GM12878 (cell line): ENCODE measurements at regions not wholly inside any gene's neighbourhood (a gene's known extent, or its start where the extent isn't known, plus 50 kb on each side); places are given as distances from the start of the nearest gene placed in this dataset.

Source experiments
- ATAC-seq: fragments of 200-7000 bp; cut with Tn5 transposase; 3 replicates; pipeline ENCODE4 v1.9.1; 2020; ENCODE audit warnings: mild to moderate bottlenecking, moderate library complexity
- BruUV-seq: library from RNA; stranded (reverse); fragments of 400-500 nt; replicated peaks from 2 replicates; lab custom pipeline; 2021; lab: Mats Ljungman, UMichigan
- CTCF ChIA-PET: fragments of 300-600 bp; sonication (Branson Sonifier 250); formaldehyde crosslinking; extraction: SDS; loops from one replicate; lab custom pipeline; 2021; ENCODE audit warnings: inconsistent platforms; lab: Yijun Ruan, JAX
- POLR2A ChIA-PET: fragments of 350-600 bp; formaldehyde crosslinking; extraction: SDS; loops from one replicate; lab custom pipeline; 2021; ENCODE audit warnings: inconsistent platforms; lab: Charles Lee
- RAD21 ChIA-PET: fragments of 300-600 bp; sonication (Branson Sonifier 250); formaldehyde crosslinking; loops from one replicate; lab custom pipeline; 2023; ENCODE audit warnings: antibody characterized with exemption; ENCODE audit not compliant: unreplicated experiment; lab: Charles Lee
- SMC1A ChIA-PET: fragments of 300-600 bp; sonication (Branson Sonifier 250); formaldehyde crosslinking; loops from one replicate; lab custom pipeline; 2023; ENCODE audit not compliant: unreplicated experiment, uncharacterized antibody; lab: Charles Lee
- DNase-seq: peaks from one replicate; pipeline ENCODE4 v3.0.0-alpha.2; 2011; ENCODE audit warnings: low read depth, low spot score
- FAIRE-seq: peaks from 3 replicates; lab custom pipeline; 2011; peaks lifted over from hg19 to GRCh38; lab: Jason Lieb, UNC
- H2AFZ ChIP-seq: 2 replicates; pipeline ENCODE4 v1.6.0; 2011; ENCODE audit warnings: low read depth, low read length, control low read depth; ENCODE audit not compliant: control insufficient read depth
- H3K27ac ChIP-seq: 2 replicates; pipeline ENCODE4 v1.5.1; 2011; ENCODE audit warnings: control low read depth; ENCODE audit not compliant: control insufficient read depth, insufficient read depth
- H3K27me3 ChIP-seq, 2 experiments: replicated peaks in 1 of 2; 2 replicates each; pipeline versions ENCODE4 v1.6.0 to v1.6.1; 2011; ENCODE audit warnings: low read length in 1 of 2; ENCODE audit not compliant: control insufficient read depth in 2 of 2, insufficient read depth in 2 of 2
- H3K36me3 ChIP-seq, 2 experiments: 2 replicates each; pipeline ENCODE4 v1.5.1; 2011; ENCODE audit warnings: low read length in 1 of 2; ENCODE audit not compliant: control insufficient read depth in 2 of 2, insufficient read depth in 2 of 2
- H3K4me1 ChIP-seq: 2 replicates; pipeline ENCODE4 v1.6.1; 2011; ENCODE audit warnings: mild to moderate bottlenecking, low read length, moderate library complexity, mixed read lengths; ENCODE audit not compliant: control insufficient read depth, insufficient read depth
- H3K4me2 ChIP-seq: 2 replicates; pipeline ENCODE4 v1.6.0; 2011; ENCODE audit warnings: control low read depth; ENCODE audit not compliant: control insufficient read depth, insufficient read depth
- H3K4me3 ChIP-seq: fragments of 200-600 bp; sonication (generic); 2 replicates; pipeline ENCODE4 v1.5.1; 2016
- H3K79me2 ChIP-seq: 2 replicates; pipeline ENCODE4 v1.6.0; 2011; ENCODE audit warnings: low read length; ENCODE audit not compliant: control insufficient read depth, insufficient read depth
- H3K9ac ChIP-seq: 2 replicates; pipeline ENCODE4 v1.8.0; 2011; ENCODE audit warnings: low read length, control low read depth, mixed read lengths; ENCODE audit not compliant: control insufficient read depth, insufficient read depth
- H3K9me3 ChIP-seq: replicated peaks from 3 replicates; pipeline ENCODE4 v1.5.1; 2011; ENCODE audit warnings: mild to moderate bottlenecking, low read length; ENCODE audit not compliant: control insufficient read depth, insufficient read depth
- H4K20me1 ChIP-seq: 2 replicates; pipeline ENCODE4 v1.6.0; 2011; ENCODE audit not compliant: control insufficient read depth, insufficient read depth
- CBX3 ChIP-seq: fragments of 200-600 bp; sonication (generic); IDR thresholded peaks from 2 replicates; pipeline ENCODE4 v1.6.1; 2016; ENCODE audit warnings: low read depth, borderline replicate concordance
- CHD2 ChIP-seq: IDR thresholded peaks from 2 replicates; pipeline ENCODE4 v1.6.1; 2011; ENCODE audit warnings: low read depth, low read length, improper control_type of control experiment, borderline replicate concordance
- E2F4 ChIP-seq: IDR thresholded peaks from 2 replicates; pipeline ENCODE4 v1.6.1; 2012; ENCODE audit warnings: low read depth, low read length, improper control_type of control experiment
- ESRRA ChIP-seq: IDR thresholded peaks from 2 replicates; pipeline ENCODE4 v1.6.1; 2012; ENCODE audit warnings: mild to moderate bottlenecking, low read length, improper control_type of control experiment
- ETV6 ChIP-seq, 2 experiments: fragments of 450-650 bp in 1 of 2; IDR thresholded peaks in 1 of 2; conservative IDR thresholded peaks in 1 of 2; 2 replicates each; pipeline ENCODE4 v1.6.1; 2014; ENCODE audit warnings: antibody characterized with exemption in 1 of 2, borderline replicate concordance in 1 of 2, low read depth in 1 of 2, mild to moderate bottlenecking in 1 of 2, moderate library complexity in 1 of 2
- EZH2 ChIP-seq: IDR thresholded peaks from 2 replicates; pipeline ENCODE4 v1.6.1; 2012; ENCODE audit warnings: low read depth, mild to moderate bottlenecking, control low read depth, inconsistent platforms, low read length, borderline replicate concordance; ENCODE audit not compliant: control insufficient read depth
- FOXM1 ChIP-seq: IDR thresholded peaks from 2 replicates; pipeline ENCODE4 v1.6.1; 2012; ENCODE audit warnings: low read depth, mild to moderate bottlenecking, inconsistent platforms, low read length, moderate library complexity
- HDGF ChIP-seq: fragments of 450-650 bp; IDR thresholded peaks from 2 replicates; pipeline ENCODE4 v1.6.1; 2016; ENCODE audit warnings: antibody characterized with exemption
- MTA3 ChIP-seq: IDR thresholded peaks from 2 replicates; pipeline ENCODE4 v1.6.1; 2012; ENCODE audit warnings: low read length, inconsistent platforms, borderline replicate concordance
- ZBTB40 ChIP-seq: fragments of 450-650 bp; IDR thresholded peaks from 2 replicates; pipeline ENCODE4 v1.6.1; 2016; ENCODE audit warnings: mild to moderate bottlenecking, moderate library complexity, borderline replicate concordance
- WGBS: methylation state at CpG from one replicate; pipeline ENCODE4 v1.1.6; 2016; ENCODE audit warnings: low lambda C conversion rate; ENCODE audit not compliant: insufficient replicate concordance, insufficient coverage; ENCODE audit errors: missing lambda C conversion rate; 5-methylcytosine and 5-hydroxymethylcytosine counted together
- in situ Hi-C: fragments of 300-500 bp; cut with MboI; formaldehyde crosslinking; loops from 9 replicates; pipeline ENCODE4 v1.14.3; 2018; ENCODE audit warnings: mixed read lengths
- intact Hi-C: fragments of 100-400 bp; cut with micrococcal nuclease; formaldehyde crosslinking; loops from one replicate; pipeline ENCODE4 v1.14.2; 2022; ENCODE audit not compliant: unreplicated experiment
- TF ChIP-seq, protein P1 (sequence below): fragments of 450-650 bp; IDR thresholded peaks from 2 replicates; pipeline ENCODE4 v1.6.1; 2017; ENCODE audit warnings: borderline replicate concordance

- ChIA-PET POLR2A (no interaction called here), CTCF (interaction anchor here (0.6 to 2.5 kb wide), 6 partner anchors 11 to 1468 kb away, joined by 3 to 21 read pairs (median 4); no protein-coding TSS in a partner anchor), SMC1A (interaction anchor here (0.7 to 3.3 kb wide), 7 partner anchors 27 to 1040 kb away, joined by 3 to 16 read pairs (median 3); no protein-coding TSS in a partner anchor), RAD21 (interaction anchor here (2.6 kb wide), 1 partner anchor 222 kb away, joined by 10 read pairs; no protein-coding TSS in a partner anchor)
- intact Hi-C loops = no loop called here
- Histone ChIP-seq H4K20me1 (no peaks in the 10 kb centered on the region), H3K4me3 (no peak overlapping the region), H2AFZ (no peak overlapping the region), H3K4me1 (no peaks in the 10 kb centered on the region), H3K27ac (no peak overlapping the region), H3K36me3 (no peaks in the 10 kb centered on the region), H3K9me3 (no peaks in the 10 kb centered on the region), H3K79me2 (no peaks in the 10 kb centered on the region), H3K4me2 (no peak overlapping the region), H3K27me3 (no peaks in the 10 kb centered on the region), H3K9ac (no peak overlapping the region)
- BruUV-seq = no TSS peak
- TF ChIP-seq ESRRA (no peak), HDGF (no peak), EZH2 (no peak), ETV6 (conservative IDR thresholded peaks at IDR 0.05 in 1 of 2, IDR thresholded peaks at IDR 0.05 in 1 of 2; ENCODE audit: borderline replicate concordance in 1 of 2, low read depth in 1 of 2) (no peak), E2F4 (no peak), CHD2 (no peak), CBX3 (no peak), ZBTB40 (no peak), FOXM1 (no peak), MTA3 (no peak)
- TF ChIP-seq, protein P1, sequence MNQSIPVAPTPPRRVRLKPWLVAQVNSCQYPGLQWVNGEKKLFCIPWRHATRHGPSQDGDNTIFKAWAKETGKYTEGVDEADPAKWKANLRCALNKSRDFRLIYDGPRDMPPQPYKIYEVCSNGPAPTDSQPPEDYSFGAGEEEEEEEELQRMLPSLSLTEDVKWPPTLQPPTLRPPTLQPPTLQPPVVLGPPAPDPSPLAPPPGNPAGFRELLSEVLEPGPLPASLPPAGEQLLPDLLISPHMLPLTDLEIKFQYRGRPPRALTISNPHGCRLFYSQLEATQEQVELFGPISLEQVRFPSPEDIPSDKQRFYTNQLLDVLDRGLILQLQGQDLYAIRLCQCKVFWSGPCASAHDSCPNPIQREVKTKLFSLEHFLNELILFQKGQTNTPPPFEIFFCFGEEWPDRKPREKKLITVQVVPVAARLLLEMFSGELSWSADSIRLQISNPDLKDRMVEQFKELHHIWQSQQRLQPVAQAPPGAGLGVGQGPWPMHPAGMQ = no peak
- 0% methylated on average over 1 of the region's 1 CpG for WGBS
- FAIRE-seq (no peak), ATAC-seq (peak; percentile 31; the same call in 1 of the 3 replicates), DNase-seq (no peak)
- in situ Hi-C loops = no loop called here
These were observed 72.3 kb upstream of the ANXA1 start for GRCh38 chr9:73079326-73079725.
